GM18861 (cell line): ENCODE measurements at regions not wholly inside any gene's neighbourhood (a gene's known extent, or its start where the extent isn't known, plus 50 kb on each side); places are given as distances from the start of the nearest gene placed in this dataset.

Experiments used
- ATAC-seq: cut with Tn5 transposase; IDR thresholded peaks from one replicate; pipeline ENCODE4 v1.9.1; 2021; ENCODE audit not compliant: unreplicated experiment

DNA sequence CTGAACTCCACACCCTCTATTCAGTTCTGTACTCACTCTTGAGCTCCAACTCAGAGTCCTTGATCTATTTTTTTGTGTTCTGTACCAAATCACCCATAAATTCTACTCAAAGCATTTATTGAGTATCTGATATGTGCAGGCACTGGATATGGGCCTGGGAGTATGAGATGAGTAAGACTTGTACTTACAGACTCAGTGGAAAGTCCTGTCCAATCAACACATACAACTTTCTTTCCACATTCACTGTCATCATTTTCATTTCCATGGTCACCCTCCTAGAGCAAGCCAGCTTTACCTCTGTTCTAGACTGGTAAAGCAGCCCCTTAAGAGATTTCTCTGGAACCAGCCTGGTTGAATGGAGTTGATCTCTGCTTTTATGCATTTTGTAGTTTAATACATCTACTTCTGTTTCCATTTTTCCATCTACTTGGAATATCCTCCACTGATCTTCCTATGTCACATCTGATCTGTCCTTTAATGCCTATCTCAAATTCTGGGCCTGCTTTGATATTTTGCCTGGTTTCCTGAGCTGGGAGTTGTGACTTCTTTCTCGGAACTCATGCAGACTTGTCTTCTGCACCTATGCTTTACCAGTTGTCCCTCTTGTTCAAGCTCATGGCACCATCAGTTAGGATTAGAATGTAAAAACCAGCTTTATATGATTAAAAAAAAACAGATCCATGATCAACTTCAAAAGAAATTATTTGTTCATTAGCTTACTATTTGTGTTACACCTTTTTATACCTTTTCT is 96.9 kb upstream of the GLS start:
- ATAC-seq: no peak

DNA sequence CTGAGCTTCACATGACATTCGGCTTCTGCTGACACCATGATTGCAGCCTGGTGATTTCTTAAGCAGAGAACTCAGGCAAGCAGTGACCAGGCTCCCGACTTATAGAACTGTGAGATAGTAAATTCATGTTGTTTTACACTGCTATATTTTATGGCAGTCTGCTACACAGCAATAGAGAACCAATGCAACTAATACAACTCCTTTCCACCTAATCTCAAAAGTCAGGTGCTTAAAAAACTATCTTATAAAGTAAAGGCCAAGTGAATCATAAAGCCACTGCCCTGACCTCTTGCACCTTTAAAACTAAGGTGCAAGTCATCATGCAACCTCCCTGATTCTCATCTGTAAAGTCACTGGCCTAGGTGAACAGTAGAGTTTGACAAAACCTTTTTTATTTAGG is 95.3 kb upstream of the GLS start:
- no peak for ATAC-seq

DNA sequence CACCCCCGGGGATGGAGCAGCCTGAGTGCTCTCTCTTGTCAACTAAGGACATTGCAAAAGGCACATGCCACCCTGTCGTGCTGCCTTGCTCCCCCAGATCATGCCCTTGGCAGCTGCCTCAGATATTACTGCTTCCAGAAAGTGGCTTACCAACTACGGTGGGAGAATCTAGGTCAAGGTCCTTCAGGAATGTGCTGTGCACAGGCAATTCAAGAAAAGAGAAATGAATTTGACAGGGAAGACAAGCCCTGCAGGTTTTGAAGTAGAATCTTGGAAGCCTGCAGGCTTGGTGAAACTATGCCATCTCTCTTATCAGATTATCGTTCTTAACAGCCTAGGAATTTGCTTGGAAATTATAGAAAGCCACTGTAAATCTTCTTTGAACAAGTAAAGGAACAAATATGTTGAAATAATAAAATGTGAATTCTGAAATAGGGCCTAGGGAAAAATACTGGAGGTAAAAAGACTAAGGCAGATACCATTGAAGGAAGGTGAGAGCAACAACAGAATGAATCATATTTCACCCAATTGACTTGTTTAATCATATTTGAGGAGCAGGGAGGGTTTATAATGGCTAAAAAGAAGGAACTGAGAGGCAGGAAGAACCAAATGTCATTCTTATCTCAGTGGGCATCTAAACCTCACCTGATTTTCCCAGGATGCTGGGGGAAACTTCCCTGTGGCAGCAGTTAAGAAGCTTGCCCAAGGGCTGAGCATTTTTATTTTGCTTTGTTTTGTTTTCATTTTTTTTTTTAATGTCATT is 94.0 kb upstream of the GLS start:
- no peak for ATAC-seq

DNA sequence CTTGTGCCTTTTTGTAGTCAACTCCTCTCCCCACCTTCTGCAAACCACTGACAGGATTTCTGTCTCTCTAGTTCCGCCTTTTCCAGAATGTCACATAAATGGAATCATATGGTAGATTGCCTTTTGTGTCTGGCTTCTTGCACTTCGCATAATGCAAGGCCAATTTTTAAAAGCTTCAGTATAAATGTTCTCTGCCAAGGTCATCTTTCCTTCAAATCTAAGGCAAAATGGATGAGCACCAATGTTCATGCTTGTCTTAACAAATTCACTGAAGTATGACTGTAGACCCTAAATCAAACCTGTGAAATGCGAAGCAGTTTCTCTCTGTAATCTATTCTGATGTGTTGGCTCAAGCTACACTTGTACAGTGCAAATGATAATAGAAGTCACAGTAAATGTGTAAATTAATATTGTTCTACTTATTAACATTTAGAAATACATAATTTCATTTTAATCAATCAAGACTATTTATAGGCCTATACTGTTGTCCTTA is 92.8 kb upstream of the GLS start:
- ATAC-seq: no peak

DNA sequence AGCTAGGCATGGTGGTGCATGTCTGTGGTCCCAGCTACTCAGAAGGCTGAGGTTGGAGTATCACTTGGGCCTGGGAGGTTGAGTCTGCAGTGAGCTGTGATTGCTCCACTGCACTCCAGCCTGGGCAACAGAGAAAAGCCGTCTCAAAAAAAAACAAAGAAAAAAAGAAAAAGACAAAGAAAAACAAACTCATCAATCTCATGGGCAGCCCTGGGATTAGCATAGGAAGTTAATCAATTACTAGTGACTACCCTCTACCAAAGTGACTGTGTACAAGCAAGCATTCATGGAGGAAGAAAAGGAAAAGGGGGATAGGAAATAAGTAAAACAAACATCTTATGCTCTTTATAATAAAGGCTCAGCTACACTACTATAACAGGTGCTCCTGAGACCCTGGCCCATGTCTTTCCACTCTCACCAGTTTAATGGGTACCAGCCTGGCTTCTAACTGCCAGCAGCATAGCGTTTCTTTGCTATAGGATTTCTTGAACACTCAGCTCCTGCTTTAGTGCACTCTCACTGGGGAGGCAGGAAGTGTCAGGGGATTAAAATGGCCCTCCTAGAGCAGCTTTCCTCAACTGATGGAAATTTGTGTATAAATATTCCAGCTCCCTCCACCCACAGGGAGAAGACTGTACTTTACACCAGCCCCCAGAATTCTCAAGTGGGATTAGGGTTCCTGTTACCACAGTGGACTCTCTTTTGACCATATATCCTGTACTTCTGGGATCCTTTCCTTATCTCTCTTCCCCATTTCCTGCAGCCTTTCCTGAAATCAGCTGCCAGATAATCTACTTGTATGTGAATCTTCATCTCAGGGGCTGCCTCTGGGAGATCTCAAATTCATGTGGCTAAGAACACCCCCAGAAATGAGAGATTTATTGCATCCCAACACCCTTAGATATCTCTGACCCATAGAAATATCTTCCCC is 91.3 kb upstream of the GLS start:
- ATAC-seq: no peak

DNA sequence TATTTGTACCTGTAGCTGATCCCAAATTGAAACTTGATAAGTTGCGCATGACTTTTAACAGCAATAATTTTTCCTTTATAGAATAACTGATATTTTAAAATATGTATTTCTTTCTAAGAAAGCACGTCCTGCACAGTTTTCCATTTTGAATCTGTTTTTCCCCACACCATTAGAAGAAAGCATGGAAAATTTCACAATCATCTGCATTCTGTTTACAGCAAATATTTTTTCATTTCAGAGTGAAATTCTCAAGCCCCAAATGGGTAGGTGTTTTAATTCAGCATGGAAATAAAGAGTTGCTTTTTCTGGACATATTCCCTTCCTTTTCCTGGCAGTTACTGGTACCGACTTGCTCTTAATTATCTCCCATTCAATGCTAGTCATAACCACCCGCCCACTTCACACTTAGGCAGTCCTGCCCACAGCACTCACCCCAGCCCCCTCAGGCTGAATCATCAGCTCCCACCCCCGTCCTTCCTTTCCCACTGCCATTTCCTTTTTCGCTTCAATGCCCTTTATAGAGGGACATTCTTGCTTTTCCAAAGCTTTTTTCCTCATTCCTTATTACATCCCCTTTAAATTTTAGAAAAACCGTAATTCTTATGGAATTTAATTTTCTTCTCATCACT is 89.2 kb upstream of the GLS start:
- no peak for ATAC-seq

DNA sequence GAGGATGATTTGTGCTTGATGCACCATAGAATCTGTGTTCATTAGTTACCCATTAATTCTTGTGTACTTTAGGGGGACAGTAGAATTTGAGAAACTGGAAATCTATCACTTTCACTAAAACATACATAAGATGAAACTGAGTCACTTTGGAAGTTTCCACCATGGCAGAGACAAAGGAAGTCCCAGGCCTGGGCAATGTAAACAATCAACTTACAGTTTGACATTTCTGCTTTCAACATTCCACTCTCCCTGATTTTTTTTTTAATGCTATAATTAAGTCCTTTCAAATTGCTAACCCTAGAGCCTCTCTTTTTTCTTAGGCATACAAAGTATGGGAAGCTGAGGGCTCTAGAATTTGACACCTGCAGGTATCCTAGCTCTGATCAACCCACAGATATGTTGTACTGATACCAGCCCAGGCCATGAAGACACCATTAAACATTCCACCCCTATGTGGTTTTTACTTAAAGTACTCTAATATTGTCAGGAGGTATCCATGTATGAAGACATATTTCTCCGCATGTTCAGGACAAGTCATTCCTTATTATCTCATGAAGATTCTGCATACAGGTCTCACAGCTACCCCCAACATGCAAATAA is 88.5 kb upstream of the GLS start:
- no peak for ATAC-seq

DNA sequence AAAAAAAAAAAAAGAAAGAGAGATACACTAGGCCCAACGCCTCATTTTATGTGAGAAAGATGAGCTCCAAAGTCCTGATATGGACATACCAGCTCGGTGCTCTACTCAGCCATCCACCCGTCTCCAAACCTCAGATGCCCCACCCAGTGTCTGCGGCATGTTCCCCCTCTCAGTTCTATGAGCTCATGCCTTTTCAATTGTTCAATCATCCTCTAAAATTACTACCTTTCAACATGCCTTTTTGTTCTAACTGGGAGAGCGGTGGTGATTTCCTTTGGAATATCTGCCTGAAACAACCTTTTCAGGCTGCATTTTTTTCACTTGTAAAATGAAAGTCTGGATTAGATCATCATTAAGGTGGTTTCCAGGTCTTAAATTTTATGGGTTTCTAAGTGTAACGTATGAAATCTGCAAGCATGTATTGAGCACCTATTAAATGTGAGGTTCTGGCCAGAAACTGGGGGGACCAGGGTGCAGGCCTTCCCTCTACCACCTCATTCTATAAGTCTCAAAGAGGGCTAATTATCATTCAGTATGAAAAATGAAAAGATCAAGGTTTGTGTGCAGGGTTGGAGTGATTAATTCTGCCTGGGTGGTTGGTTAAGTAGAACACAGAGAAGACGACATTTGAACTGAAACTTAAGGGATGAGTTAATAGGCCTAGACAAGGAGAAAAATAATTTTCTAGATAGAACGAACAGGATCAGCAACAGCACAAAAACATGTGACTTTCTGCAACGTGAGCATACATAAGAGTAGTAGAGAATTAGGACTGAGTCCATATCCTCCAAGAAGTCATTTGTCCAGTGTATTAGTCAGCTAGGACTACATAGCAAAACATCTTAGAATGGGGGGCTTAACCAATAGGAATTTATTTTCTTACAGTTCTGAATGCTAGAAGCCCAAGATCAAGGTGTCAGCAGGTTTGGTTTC is 87.4 kb upstream of the GLS start:
- no peak for ATAC-seq

DNA sequence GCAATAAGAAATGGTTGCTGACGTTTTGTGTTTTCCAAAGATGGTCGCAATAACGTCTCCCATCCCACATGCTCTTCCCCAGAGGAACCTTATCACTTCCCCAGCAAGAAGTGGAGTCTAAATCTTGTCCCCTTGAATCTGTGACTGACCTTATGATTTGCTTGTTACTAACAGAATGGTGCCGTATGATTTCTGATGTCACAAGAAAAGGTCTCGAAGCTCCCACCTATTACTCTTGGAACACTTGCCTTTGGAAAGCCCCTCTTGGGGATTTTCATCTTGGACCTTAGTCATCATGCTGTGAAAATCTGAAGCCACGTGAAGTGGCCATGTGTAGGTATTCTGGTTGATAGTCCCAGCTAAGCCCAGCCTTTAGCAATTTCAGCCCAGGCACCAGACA is 86.2 kb upstream of the GLS start:
- ATAC-seq: no peak

DNA sequence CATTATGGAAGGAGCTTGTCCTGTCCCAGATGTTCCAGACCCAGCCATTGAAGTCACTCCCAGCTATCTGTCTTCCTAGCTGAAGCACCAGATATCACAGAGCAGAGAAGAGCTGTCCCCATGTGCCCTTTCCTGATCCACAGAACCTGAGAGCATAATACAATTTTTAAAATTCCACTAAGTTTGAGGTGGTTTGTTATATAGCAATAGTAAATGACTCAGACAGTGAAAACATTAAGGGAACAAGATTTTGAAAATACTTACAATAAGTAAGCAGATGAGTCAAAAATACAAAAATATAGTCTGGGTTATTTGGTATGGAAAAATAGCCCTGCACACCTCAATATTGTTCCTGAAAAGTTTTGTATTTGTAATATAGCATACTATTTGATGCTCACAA is 85.8 kb upstream of the GLS start:
- ATAC-seq: no peak

DNA sequence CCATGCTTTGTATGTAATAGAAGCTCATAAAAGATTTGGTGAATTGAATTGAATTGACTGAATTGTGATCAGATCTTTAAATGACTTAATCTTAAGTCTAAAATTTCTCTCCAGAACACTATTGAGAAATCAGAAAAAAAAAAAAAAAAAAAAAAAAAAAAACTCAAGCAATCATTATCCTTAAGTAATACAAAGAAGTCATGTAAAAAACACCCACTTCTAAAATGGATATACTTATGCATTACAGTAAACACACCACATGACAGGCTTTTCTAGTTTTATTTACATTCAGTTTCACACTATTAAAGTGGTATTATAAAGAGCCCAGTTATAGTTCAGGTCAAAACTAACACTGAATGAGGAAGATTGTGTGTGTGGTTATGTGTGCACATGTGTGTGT is 84.9 kb upstream of the GLS start:
- ATAC-seq: no peak

DNA sequence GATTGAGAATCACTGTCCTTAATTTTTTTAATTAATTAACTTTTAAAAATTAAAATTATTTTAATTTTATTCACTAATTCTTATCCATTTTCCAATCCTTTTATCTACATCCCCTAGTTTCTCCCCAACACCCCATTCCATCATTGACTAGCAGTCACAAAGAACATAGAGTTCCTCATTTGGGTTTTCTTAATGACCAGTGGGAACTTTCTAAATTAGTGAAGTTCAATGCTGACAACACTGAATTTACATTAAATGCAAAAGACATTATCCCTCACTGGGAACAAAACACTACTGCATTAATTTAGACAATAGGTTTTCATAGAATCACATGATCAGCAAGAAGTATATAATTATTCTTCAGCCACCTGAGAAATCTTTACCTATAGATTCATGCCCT is 80.6 kb upstream of the GLS start:
- no peak for ATAC-seq

DNA sequence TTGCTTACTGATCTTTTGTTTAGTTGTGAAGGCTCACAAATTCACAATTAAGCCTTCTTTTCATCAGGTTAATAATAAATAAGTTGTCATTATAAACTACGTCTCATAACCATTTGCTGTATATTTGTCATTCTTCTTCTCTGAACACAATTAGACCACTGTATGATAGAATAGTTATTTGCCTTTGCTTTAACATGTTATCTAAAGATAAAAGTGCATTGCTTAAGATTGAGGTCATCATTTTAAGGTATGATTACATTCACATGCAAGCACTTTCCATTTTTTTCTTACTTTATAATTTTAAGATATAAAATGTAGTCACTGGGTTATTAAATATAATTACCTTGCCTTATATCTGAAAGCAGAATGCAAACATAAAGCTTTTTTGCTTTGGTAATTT is 80.1 kb upstream of the GLS start:
- ATAC-seq: no peak

DNA sequence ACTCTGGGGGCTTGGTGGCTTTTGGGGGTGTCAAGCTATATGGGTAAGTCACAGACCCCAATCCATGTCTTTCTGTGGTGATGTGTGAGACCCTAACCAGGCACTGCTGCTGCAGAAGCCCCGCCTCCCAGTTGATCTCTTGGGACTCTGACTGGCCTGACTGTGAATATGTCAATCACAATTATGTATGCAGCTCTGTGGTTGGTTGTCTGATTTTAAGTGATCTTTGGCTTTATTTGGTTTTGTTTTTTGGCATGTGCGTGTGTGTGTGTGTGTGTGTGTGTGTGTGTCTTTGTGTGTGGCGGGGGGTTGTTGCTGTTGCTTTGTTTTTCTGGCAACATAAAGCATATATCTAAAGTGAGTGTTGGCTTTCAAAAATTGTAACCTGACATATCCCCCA is 78.5 kb upstream of the GLS start:
- ATAC-seq: no peak

DNA sequence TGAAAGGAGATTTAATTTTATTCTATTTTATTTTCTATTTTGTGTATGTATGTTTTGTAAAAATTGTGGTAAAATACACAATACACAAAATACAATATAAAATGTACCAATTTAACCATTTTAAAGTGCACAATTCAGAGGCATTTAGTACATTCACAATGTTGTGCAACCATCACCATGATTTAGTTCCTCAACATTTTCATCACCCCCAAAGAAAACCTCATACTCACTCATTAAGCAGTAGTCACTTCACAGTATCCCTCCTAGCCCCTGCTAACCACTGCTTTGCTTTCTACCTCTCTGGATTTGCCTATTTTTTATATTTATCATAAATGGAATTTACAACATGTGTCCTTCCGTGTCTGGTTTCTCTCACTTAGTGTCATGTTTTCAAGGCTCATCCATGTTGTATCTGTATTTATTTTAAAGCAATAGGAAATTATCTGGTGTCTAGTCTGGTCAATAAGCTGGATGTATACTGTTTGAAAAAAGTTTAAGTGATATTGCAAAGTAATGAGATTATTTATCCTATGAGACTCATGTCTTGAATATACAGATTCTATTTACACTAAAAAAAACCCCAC is 77.9 kb upstream of the GLS start:
- no peak for ATAC-seq

DNA sequence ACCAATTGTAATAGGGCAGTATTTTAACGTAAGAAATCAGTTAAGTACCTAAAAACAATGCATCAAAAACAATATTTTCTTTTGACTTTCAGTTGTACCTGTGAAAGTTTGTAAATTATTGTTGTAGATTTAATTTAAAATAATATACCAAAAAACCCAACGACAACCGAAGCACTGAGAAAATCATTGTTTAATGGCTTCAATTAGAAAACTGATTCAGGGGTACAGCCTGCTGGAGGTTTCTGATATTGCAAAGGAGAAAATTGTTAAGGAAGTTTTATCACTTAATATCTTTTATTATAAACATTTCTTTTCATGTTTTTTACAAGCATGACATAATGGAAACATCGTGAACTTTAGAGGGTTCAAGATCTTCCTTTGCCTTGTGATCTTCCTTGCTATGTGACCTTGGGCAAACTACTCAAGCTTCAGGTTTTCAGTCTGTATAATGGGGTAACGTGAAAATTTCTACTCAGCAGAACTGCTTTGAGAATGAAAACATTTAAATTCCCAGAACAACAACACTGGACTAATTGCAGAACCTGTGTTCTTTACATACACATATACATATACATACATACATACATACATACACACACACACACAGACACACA is 76.3 kb upstream of the GLS start:
- no peak for ATAC-seq

DNA sequence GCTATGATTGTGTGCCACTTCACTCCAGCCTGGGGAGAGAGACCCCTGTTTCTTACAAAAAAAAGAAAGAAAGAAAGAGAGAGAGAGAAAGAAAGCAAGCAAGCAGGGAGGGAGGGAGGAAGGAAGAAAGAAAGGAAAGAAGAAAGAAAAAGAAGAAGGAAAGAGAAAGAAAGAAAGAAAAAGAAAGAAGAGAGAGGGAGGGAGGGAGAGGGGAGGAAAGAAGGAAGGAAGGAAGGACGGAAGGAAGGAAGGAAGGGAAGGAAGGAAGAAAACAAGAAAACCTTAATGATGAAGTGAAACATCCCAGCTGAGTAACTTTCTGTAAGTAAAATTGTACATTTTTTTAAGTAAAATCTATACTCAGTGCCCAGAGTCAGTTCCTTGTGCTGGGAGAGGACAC is 75.5 kb upstream of the GLS start:
- ATAC-seq: no peak

DNA sequence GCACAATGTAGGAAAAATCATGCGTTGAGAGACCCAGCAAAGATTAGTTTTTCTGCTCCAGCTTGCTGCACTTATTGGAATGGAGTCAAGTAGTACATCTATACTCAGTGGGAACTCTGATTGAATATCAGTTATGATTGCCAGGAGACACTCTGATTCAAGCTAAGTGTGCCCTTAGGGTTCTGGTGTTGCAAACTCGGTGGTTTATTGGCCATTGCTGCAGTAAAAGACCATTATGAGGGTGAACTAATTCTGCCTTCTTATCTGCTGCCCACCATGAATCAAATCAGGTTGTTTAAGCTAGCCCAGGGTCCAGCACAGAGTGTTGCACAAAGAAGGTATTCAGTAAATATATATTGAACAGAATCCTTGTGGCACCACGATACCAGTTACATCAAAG is 74.8 kb upstream of the GLS start:
- no peak for ATAC-seq

DNA sequence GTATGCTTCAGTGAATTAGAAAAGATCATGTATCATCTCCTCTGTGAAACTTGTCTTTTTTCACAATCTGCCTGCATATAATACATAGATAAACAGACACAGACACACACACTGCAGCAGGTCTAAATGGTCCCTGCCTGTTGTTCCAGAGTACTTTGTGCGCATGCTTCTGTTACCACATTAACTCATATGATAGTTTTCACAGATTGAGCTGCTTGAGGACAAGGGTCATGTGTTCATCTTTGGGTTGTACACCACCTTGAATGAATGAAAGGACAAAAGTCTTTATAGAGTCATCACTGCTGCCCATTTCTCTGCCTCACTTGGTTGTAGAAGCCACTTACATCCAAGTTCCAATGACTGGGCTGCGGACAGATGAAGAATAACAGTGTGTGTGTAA is 72.7 kb upstream of the GLS start:
- ATAC-seq: no peak
